IPS-NIHi11 (cell line): ENCODE measurements at regions not wholly inside any gene's neighbourhood (a gene's known extent, or its start where the extent isn't known, plus 50 kb on each side); places are given as distances from the start of the nearest gene placed in this dataset.

Experiments used
- DNase-seq: peaks from one replicate; pipeline ENCODE4 v3.0.0; 2012; ENCODE audit warnings: mixed read lengths, low spot score

GRCh38 chr7:24475166-24475961, 97.9 kb upstream of the PALS2 start:
- DNase-seq = no peak

GRCh38 chr7:24476227-24476626, 97.0 kb upstream of the PALS2 start:
- no peak for DNase-seq

GRCh38 chr7:24477398-24478136, 95.7 kb upstream of the PALS2 start:
- DNase-seq = peak; percentile 80

GRCh38 chr7:24478137-24478655, 95.1 kb upstream of the PALS2 start:
- DNase-seq = no peak

GRCh38 chr7:24480501-24480900, 92.8 kb upstream of the PALS2 start:
- no peak for DNase-seq

- DNase-seq = no peak
Measured at GRCh38 chr7:24483804-24484203, 89.4 kb upstream of the PALS2 start.

GRCh38 chr7:24492576-24492975, 80.7 kb upstream of the PALS2 start:
- no peak for DNase-seq

GRCh38 chr7:24494832-24495231, 78.4 kb upstream of the PALS2 start:
- no peak for DNase-seq

GRCh38 chr7:24496036-24496435, 77.2 kb upstream of the PALS2 start:
- DNase-seq = no peak

GRCh38 chr7:24498439-24498838, 74.8 kb upstream of the PALS2 start:
- DNase-seq = no peak

GRCh38 chr7:24499871-24500270, 73.4 kb upstream of the PALS2 start:
- no peak for DNase-seq

GRCh38 chr7:24500599-24500998, 72.7 kb upstream of the PALS2 start:
- no peak for DNase-seq

- no peak for DNase-seq
Measured at GRCh38 chr7:24501009-24501408, 72.2 kb upstream of the PALS2 start.

- no peak for DNase-seq
Measured at GRCh38 chr7:24501443-24502134, 71.7 kb upstream of the PALS2 start.

GRCh38 chr7:24502135-24502488, 71.1 kb upstream of the PALS2 start:
- no peak for DNase-seq

GRCh38 chr7:24503506-24503905, 69.7 kb upstream of the PALS2 start:
- DNase-seq = no peak

GRCh38 chr7:24504040-24504439, 69.2 kb upstream of the PALS2 start:
- no peak for DNase-seq

- DNase-seq = no peak
Measured at GRCh38 chr7:24504836-24505235, 68.4 kb upstream of the PALS2 start.

GRCh38 chr7:24505968-24506367, 67.3 kb upstream of the PALS2 start:
- DNase-seq = no peak

GRCh38 chr7:24508316-24508715, 64.9 kb upstream of the PALS2 start:
- DNase-seq = no peak

GRCh38 chr7:24510759-24511158, 62.5 kb upstream of the PALS2 start:
- no peak for DNase-seq

GRCh38 chr7:24517166-24517565, 56.1 kb upstream of the PALS2 start:
- no peak for DNase-seq
